ENCODE measurements at regions not wholly inside any gene's neighbourhood (a gene's known extent, or its start where the extent isn't known, plus 50 kb on each side); places are given as distances from the start of the nearest gene placed in this dataset.

- H3K27ac ChIP-seq (ENCODE audit: low read depth, low read length): no peak overlapping the region
- peak overlapping the region; percentile 75; the same call in 1 of the 2 replicates for H4K8ac ChIP-seq (ENCODE audit: extremely low read depth, insufficient read depth, low read length)
- H2BK12ac ChIP-seq (ENCODE audit: low read depth, low read length): no peak overlapping the region
- H3K23ac ChIP-seq (ENCODE audit: insufficient read length): no peak overlapping the region
- TF ChIP-seq CEBPB (IDR thresholded peaks at IDR 0.05; ENCODE audit: low read depth, low read length) (0 out of 2 replicates have a peak, but pooled peaks have one; percentile 2), SP2 (IDR thresholded peaks at IDR 0.05; ENCODE audit: low read length) (no peak), RAD21 (IDR thresholded peaks at IDR 0.05 in 1 of 2, conservative IDR thresholded peaks at IDR 0.05 in 1 of 2; ENCODE audit: low read depth in 2 of 2, low read length in 2 of 2) (peak in 1 of 2 experiments; percentile 36; a peak in 1 of 4 replicates)
- TF ChIP-seq, protein P1, sequence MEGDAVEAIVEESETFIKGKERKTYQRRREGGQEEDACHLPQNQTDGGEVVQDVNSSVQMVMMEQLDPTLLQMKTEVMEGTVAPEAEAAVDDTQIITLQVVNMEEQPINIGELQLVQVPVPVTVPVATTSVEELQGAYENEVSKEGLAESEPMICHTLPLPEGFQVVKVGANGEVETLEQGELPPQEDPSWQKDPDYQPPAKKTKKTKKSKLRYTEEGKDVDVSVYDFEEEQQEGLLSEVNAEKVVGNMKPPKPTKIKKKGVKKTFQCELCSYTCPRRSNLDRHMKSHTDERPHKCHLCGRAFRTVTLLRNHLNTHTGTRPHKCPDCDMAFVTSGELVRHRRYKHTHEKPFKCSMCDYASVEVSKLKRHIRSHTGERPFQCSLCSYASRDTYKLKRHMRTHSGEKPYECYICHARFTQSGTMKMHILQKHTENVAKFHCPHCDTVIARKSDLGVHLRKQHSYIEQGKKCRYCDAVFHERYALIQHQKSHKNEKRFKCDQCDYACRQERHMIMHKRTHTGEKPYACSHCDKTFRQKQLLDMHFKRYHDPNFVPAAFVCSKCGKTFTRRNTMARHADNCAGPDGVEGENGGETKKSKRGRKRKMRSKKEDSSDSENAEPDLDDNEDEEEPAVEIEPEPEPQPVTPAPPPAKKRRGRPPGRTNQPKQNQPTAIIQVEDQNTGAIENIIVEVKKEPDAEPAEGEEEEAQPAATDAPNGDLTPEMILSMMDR (IDR thresholded peaks at IDR 0.05; ENCODE audit: control extremely low read depth in 1 of 3, insufficient read depth in 1 of 3, low read depth in 1 of 3, low read length in 3 of 3): peak; percentile 30 to 47 (median 35)
- H2AK5ac ChIP-seq (ENCODE audit: low read depth, low read length): no peak overlapping the region
- no peak overlapping the region for H3K4me2 ChIP-seq (ENCODE audit: insufficient read depth in 1 of 2, low read depth in 2 of 2, low read length in 2 of 2)
- peak in 1 of 2 experiments; percentile 50 for DNase-seq (ENCODE audit: low read depth in 1 of 2, low spot score in 2 of 2)
- no peak overlapping the region for H2BK15ac ChIP-seq (ENCODE audit: low read length)
- H2AFZ ChIP-seq (ENCODE audit: low read length): peak overlapping the region; percentile 68; the same call in 1 of the 2 replicates
- no peak overlapping the region; the same call in 1 of the 2 replicates for H3K18ac ChIP-seq (ENCODE audit: extremely low read depth, low read length)
- no peaks in the 10 kb centered on the region for H3K4me1 ChIP-seq (replicated peaks in 1 of 4; ENCODE audit: control insufficient read depth in 3 of 4, insufficient read depth in 4 of 4, low read length in 3 of 4)
- H4K20me1 ChIP-seq (replicated peaks in 1 of 2; ENCODE audit: control insufficient read depth in 1 of 2, insufficient read depth in 2 of 2, low read length in 2 of 2): no peaks in the 10 kb centered on the region
- H3K56ac ChIP-seq (replicated peaks; ENCODE audit: insufficient read length, low read depth, low read length): no peak overlapping the region
- H3K79me2 ChIP-seq (ENCODE audit: control insufficient read depth in 1 of 2, insufficient read depth in 2 of 2, low read length in 2 of 2): no peaks in the 10 kb centered on the region
- POLR2A ChIA-PET (ENCODE audit: partially characterized antibody): interaction anchor here (1.1 kb wide), 1 partner anchor 14 kb away, joined by 4 read pairs; no protein-coding TSS in a partner anchor
- no peak overlapping the region for H2BK5ac ChIP-seq (ENCODE audit: low read depth, low read length)
- no peaks in the 10 kb centered on the region for H3K9me3 ChIP-seq (ENCODE audit: insufficient read depth in 2 of 2, low read depth in 1 of 2, low read length in 1 of 2)
- H3K4ac ChIP-seq (replicated peaks; ENCODE audit: insufficient read length, low read depth, low read length): no peak overlapping the region
- H4K91ac ChIP-seq (replicated peaks; ENCODE audit: insufficient read length, low read length): no peak overlapping the region
- H3K23me2 ChIP-seq (ENCODE audit: low read depth, low read length): no peaks in the 10 kb centered on the region; the same call in 1 of the 2 replicates
- H3K9ac ChIP-seq (replicated peaks in 1 of 4; ENCODE audit: extremely low read depth in 1 of 4, low read depth in 3 of 4, low read length in 3 of 4): no peak overlapping the region
- CTCF ChIA-PET (ENCODE audit: partially characterized antibody): interaction anchor here (0.5 to 8.6 kb wide), 27 partner anchors 8 to 287 kb away, joined by 3 to 101 read pairs (median 4); no protein-coding TSS in a partner anchor
- no peaks in the 10 kb centered on the region for H3K36me3 ChIP-seq (ENCODE audit: control insufficient read depth in 2 of 4, insufficient read depth in 4 of 4, low read length in 3 of 4)
- H4K5ac ChIP-seq (ENCODE audit: insufficient read length, low read depth, low read length): no peak overlapping the region
- no peak overlapping the region for H2BK120ac ChIP-seq (replicated peaks; ENCODE audit: low read depth, low read length)
- no peaks in the 10 kb centered on the region; a peak in 1 of 7 replicates for H3K27me3 ChIP-seq (replicated peaks in 1 of 4; ENCODE audit: control insufficient read depth in 3 of 4, extremely low read depth in 1 of 4, insufficient read depth in 3 of 4, low read length in 3 of 4)
- no peak for FAIRE-seq
- H2BK20ac ChIP-seq (ENCODE audit: low read length): 0 out of 2 replicates have a peak overlapping the region, but pooled peaks have one; percentile 19
- WGBS, 2 experiments (ENCODE audit: extremely low coverage in 1 of 2, insufficient coverage in 1 of 2, insufficient read length in 1 of 2, insufficient replicate concordance in 2 of 2, low coverage in 1 of 2, low lambda C conversion rate in 2 of 2, missing lambda C conversion rate in 1 of 2): 77% methylated on average over 12 of the region's 12 CpGs; no CpG with 5 or more reads in 1 of the 2 experiments
- H3K79me1 ChIP-seq (ENCODE audit: low read depth, low read length): no peaks in the 10 kb centered on the region
- no peak overlapping the region for H3K4me3 ChIP-seq (ENCODE audit: extremely low read depth in 1 of 4, insufficient read depth in 2 of 4, low read depth in 3 of 4, low read length in 4 of 4)
- H3K14ac ChIP-seq (ENCODE audit: insufficient read length): no peak overlapping the region
Measured at GRCh38 chr10:104577861-104578521, 63.1 kb upstream of the SORCS3 start.
